Thymus (tissue), 11 donors: ENCODE measurements at regions not wholly inside any gene's neighbourhood (a gene's known extent, or its start where the extent isn't known, plus 50 kb on each side); places are given as distances from the start of the nearest gene placed in this dataset.

Experiments
- DNase-seq, 9 donors: peaks; one replicate each; pipeline ENCODE4 v3.0.0-alpha.2; 2013; ENCODE audit warnings: low spot score in 9 of 9, low read depth in 6 of 9, missing footprints in 1 of 9
- H3K27ac ChIP-seq, 2 donors: one replicate each; pipeline ENCODE4 v1.5.1; 2013; ENCODE audit warnings: control low read depth in 1 of 2, low read depth in 1 of 2, low read length in 1 of 2, mild to moderate bottlenecking in 1 of 2, moderate library complexity in 1 of 2
- H3K27me3 ChIP-seq, 2 donors: one replicate each; pipeline ENCODE4 v1.5.1; 2013; ENCODE audit warnings: low read length in 1 of 2; ENCODE audit not compliant: control insufficient read depth in 2 of 2, insufficient read depth in 1 of 2
- H3K36me3 ChIP-seq, 2 donors: one replicate each; pipeline ENCODE4 v1.5.1; 2013; ENCODE audit warnings: low read length in 1 of 2, mild to moderate bottlenecking in 1 of 2, moderate library complexity in 1 of 2; ENCODE audit not compliant: control insufficient read depth in 2 of 2, insufficient read depth in 2 of 2
- H3K4me1 ChIP-seq, 2 donors: one replicate each; pipeline ENCODE4 v1.5.1; 2013; ENCODE audit warnings: low read length in 2 of 2; ENCODE audit not compliant: control insufficient read depth in 2 of 2, insufficient read depth in 2 of 2
- H3K4me3 ChIP-seq, 2 donors: one replicate each; pipeline ENCODE4 v1.5.1; 2013; ENCODE audit warnings: low read length in 2 of 2, control low read depth in 1 of 2, mild to moderate bottlenecking in 1 of 2
- H3K9me3 ChIP-seq, 2 donors: one replicate each; pipeline ENCODE4 v1.5.1; 2013; ENCODE audit warnings: low read length in 1 of 2, mild to moderate bottlenecking in 1 of 2; ENCODE audit not compliant: control insufficient read depth in 2 of 2, insufficient read depth in 1 of 2
- WGBS: extraction: QIAGEN DNeasy Blood & Tissue Kit; methylation state at CpG from one replicate; pipeline ENCODE4 v1.1.7; 2013; 5-methylcytosine and 5-hydroxymethylcytosine counted together
- donor health status: healthy.

DNA sequence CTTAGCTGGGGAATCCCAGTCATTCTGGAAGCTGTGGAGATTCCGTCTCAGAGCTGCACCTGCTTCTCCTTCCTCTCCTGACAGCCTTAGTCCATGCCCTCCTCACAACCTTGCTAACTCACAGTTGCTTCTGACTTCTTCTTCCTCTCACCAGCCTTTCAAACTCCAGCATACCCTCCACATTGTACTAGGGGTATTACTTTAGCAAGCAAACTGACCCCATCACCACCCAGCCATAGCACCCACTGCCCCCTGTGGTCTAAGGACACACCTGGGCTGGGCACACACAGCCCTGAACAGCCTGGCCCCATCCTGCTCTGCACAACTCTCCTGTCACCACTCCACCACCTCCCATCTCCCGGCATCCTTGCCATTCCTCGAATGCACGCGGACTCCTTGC is 208.2 kb downstream of the FBXO15 start:
- DNase-seq, result no peak
- Histone ChIP-seq H3K4me1 (no peaks in the 10 kb centered on the region), H3K9me3 (no peaks in the 10 kb centered on the region), H3K4me3 (no peak overlapping the region), H3K27ac (no peak overlapping the region), H3K27me3 (no peaks in the 10 kb centered on the region), H3K36me3 (no peaks in the 10 kb centered on the region)
- 94% methylated on average over 5 of the region's 5 CpGs for WGBS

DNA sequence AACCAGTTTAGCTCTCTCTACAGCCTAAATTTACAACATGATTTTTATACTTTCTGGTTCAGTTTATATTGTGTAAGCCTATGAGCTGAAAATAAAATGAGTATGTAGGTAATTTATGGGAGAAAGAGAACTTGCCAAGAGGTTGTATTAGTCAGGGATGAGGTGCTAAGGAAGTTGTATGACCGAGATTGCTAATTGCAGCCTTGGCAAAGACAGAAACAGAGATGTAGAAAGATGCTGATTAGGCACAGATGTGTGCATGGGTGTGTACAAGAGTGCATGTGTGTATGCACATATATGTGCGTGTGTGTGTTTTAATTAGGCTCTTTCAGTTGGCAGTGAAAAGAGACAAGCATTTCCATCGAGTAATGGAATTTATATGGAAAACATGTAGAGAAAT is 213.9 kb downstream of the FBXO15 start:
- Histone ChIP-seq H3K9me3 (no peaks in the 10 kb centered on the region), H3K27ac (no peak overlapping the region), H3K36me3 (no peaks in the 10 kb centered on the region), H3K4me1 (no peaks in the 10 kb centered on the region), H3K27me3 (no peaks in the 10 kb centered on the region), H3K4me3 (no peak overlapping the region)
- no peak for DNase-seq
- 94% methylated on average over 3 of the region's 3 CpGs for WGBS

DNA sequence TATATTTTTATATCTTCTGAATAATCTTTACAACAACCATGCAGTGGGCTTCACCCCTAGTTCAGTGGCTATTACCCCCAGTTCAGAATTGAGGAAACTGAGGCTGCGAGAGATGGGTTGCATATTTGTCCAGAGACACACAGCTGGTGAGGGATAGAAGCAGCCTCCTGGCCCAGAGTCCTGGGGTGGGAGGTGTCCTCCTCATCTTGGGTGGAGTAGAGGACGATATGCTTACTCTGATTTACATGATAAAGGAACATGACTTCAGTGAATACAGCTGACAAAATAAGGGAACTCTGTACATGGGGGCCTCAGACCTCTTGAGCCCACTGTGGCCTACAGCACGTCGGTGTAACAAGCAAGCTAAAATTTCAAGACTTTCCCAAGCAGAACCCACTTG is 214.7 kb downstream of the FBXO15 start:
- H3K36me3 ChIP-seq, result no peaks in the 10 kb centered on the region
- no peak for DNase-seq
- no peaks in the 10 kb centered on the region for H3K27me3 ChIP-seq
- no peaks in the 10 kb centered on the region for H3K4me1 ChIP-seq
- WGBS, result 93% methylated on average over 4 of the region's 4 CpGs
- no peak overlapping the region for H3K4me3 ChIP-seq
- H3K27ac ChIP-seq, result no peak overlapping the region
- no peaks in the 10 kb centered on the region for H3K9me3 ChIP-seq

DNA sequence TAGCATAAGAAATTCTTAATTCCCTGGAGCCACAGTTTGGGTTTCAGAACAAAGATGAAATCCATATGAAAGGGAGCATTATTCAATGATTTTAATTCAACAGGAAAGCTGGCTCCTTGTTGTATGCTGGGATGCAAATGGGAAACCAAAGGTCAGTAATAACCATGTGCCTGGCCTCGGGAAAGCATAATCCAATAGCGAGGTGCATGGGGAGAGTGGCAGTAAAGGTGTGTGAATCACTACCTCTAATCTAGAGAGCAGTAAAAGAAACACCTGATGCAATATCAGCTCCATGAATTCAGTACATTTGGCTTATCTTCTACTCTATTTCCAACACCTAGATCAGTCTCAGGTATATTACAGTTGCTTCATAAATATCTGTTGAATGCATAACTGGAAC is 220.1 kb downstream of the FBXO15 start:
- H3K27me3 ChIP-seq, result no peaks in the 10 kb centered on the region
- H3K4me1 ChIP-seq, result no peaks in the 10 kb centered on the region
- no peak overlapping the region for H3K4me3 ChIP-seq
- no peak overlapping the region for H3K27ac ChIP-seq
- no peak for DNase-seq
- no peaks in the 10 kb centered on the region for H3K36me3 ChIP-seq
- WGBS, result 94% methylated on average over 2 of the region's 2 CpGs
- no peaks in the 10 kb centered on the region for H3K9me3 ChIP-seq

DNA sequence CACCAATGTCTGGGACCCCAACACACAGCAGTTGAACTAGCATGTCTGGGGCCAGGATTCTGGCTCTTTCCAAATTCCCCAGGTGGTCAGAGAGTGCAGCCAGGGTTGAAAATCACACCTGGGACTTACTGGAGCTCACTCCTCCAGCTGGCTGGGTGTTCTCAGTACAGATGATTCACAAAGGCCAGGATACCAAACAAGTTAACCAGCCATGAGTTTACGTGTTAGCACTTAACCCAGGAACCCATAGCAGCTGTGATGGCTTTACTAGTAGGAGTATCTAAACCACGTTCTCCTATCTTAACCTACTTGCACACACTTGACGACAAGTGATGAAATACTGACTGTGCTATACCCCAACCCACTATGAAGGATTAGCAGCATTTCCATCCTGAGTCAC is 222.8 kb downstream of the FBXO15 start:
- no peak overlapping the region for H3K27ac ChIP-seq
- no peaks in the 10 kb centered on the region for H3K4me1 ChIP-seq
- no peaks in the 10 kb centered on the region for H3K9me3 ChIP-seq
- H3K27me3 ChIP-seq, result no peaks in the 10 kb centered on the region
- no peak overlapping the region for H3K4me3 ChIP-seq
- WGBS, result 90% methylated on average over 3 of the region's 3 CpGs
- no peak for DNase-seq
- H3K36me3 ChIP-seq, result no peaks in the 10 kb centered on the region

DNA sequence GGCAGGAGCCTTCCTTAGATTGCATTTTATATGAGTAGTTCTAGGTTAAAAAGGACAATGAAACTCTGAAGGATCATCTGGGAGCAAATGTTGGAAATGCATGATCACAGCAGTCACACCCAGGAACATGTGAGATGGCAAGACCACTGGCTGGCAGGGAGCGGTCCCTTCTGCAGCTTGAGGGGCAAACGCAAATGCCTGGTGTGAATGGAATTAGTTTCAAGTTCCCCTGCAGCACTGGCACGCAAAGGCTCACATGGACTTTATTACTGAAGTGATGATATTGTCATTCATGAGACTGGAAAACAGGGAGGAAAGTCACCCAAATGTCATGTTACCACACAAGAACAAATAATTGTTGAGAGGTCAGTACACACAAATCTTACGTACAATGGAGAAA is 223.3 kb downstream of the FBXO15 start:
- Histone ChIP-seq H3K4me1 (no peaks in the 10 kb centered on the region), H3K27me3 (no peaks in the 10 kb centered on the region), H3K36me3 (no peaks in the 10 kb centered on the region), H3K4me3 (no peak overlapping the region), H3K27ac (no peak overlapping the region), H3K9me3 (no peaks in the 10 kb centered on the region)
- DNase-seq, result no peak
- WGBS, result 96% methylated on average over 4 of the region's 4 CpGs

DNA sequence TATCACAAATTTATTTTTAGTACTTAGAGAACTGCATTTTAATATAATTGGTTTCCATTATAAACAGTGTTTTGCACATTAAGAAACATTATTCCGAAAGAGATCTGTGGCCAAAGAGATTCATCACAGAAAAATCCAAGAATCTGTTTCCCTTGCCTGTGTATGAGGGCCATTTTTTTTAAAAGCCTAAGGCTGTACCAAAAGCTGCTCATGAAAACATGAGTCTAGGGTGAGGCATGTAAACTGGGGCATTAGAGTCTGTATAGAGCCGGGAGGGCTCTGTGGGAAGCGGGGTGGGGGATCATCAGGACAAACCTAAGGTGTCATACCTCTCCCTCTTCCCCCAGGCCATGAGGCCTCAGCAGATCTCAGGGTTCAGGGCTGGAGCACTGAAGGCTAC is 223.8 kb downstream of the FBXO15 start:
- Histone ChIP-seq H3K4me3 (no peak overlapping the region), H3K27me3 (no peaks in the 10 kb centered on the region), H3K4me1 (no peaks in the 10 kb centered on the region), H3K27ac (no peak overlapping the region), H3K9me3 (no peaks in the 10 kb centered on the region), H3K36me3 (no peaks in the 10 kb centered on the region)
- 98% methylated on average over 3 of the region's 3 CpGs for WGBS
- DNase-seq, result no peak

DNA sequence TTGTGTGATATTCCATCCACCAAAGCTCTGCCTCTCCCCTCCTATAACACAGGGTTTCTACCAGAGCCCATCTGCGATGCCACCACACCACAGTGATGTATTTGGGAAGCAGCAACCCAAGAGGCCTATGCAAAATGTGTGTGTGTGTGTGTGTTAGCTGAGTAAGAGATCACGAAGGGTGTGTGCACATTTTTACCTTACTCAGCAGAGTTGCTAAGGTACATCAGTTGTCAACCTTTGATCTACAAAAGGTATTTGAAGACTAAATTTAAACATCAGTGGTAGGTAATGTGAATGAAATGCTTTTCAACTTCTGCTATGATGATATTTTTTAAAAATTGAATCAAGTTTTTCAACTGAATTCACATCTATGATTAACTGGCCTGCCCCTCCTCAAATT is 227.6 kb downstream of the FBXO15 start:
- no peaks in the 10 kb centered on the region for H3K27me3 ChIP-seq
- no peak overlapping the region for H3K27ac ChIP-seq
- no peaks in the 10 kb centered on the region for H3K4me1 ChIP-seq
- WGBS, result 95% methylated on average over 2 of the region's 2 CpGs
- no peaks in the 10 kb centered on the region for H3K36me3 ChIP-seq
- H3K9me3 ChIP-seq, result no peaks in the 10 kb centered on the region
- no peak for DNase-seq
- no peak overlapping the region for H3K4me3 ChIP-seq

DNA sequence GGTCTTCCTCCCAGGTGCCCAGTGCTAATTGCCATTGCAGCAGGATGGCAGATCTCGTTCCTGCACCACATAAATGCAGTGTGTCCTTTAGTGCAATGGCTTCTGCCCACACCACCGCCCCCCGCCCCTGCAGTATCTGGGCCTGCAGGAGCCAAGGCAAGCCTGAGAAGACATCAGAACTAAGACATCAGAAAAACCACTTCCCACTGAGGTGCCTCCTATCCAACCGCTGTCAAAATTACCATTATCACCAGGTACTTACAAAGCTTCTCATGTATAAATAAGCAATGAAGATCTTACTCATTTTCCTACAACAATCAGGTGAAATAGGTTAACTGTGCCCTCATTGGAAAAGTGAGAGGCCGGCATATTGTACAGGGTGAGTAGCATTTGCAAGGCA is 228.8 kb downstream of the FBXO15 start:
- 92% methylated on average over 5 of the region's 5 CpGs for WGBS
- no peaks in the 10 kb centered on the region for H3K9me3 ChIP-seq
- no peak overlapping the region for H3K27ac ChIP-seq
- no peaks in the 10 kb centered on the region for H3K27me3 ChIP-seq
- H3K36me3 ChIP-seq, result no peaks in the 10 kb centered on the region
- no peak for DNase-seq
- H3K4me1 ChIP-seq, result no peaks in the 10 kb centered on the region
- H3K4me3 ChIP-seq, result no peak overlapping the region

DNA sequence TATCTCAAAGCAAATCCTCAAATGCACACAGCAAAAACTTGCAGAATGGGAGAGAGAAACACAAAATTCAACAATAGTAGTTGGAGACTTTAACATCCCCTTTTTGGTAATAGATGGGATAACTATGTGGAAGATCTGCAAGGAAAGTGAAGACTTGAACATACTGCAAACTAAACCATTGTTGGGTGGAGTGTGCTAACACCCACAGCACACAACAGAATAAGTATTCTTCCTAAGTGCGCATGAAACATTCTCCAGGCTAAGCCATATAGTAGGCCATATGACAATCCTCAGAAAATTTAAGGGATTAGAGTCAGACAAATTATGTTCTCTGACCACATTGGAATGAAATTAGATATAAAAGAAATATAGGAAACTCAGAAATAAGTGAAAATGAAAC is 230.6 kb downstream of the FBXO15 start:
- Histone ChIP-seq H3K27me3 (no peaks in the 10 kb centered on the region), H3K9me3 (no peaks in the 10 kb centered on the region), H3K36me3 (no peaks in the 10 kb centered on the region), H3K27ac (no peak overlapping the region), H3K4me1 (no peaks in the 10 kb centered on the region), H3K4me3 (no peak overlapping the region)
- WGBS, result 98% methylated on average over 1 of the region's 1 CpG
- no peak for DNase-seq
